Aorta (tissue), 5 donors: ENCODE measurements at regions not wholly inside any gene's neighbourhood (a gene's known extent, or its start where the extent isn't known, plus 50 kb on each side); places are given as distances from the start of the nearest gene placed in this dataset.

ENCODE experiments used
- ATAC-seq: fragments of 200-7000 bp; cut with Tn5 transposase; one replicate; pipeline ENCODE4 v1.9.1; 2022; ENCODE audit warnings: moderate library complexity; ENCODE audit not compliant: low FRiP score
- DNase-seq, 2 donors: peaks; one replicate each; pipeline ENCODE4 v3.0.0-alpha.2; 2020
- H3K27ac ChIP-seq, 2 donors: one replicate each; pipeline ENCODE4 v1.5.1; 2013; ENCODE audit warnings: low read length in 2 of 2, mild to moderate bottlenecking in 2 of 2, moderate library complexity in 2 of 2, control low read depth in 1 of 2, inconsistent platforms in 1 of 2, low read depth in 1 of 2
- H3K27me3 ChIP-seq, 2 donors: one replicate each; pipeline ENCODE4 v1.6.1; 2013; ENCODE audit warnings: control low read depth in 1 of 2, low read length in 1 of 2, mild to moderate bottlenecking in 1 of 2, moderate library complexity in 1 of 2; ENCODE audit not compliant: insufficient read depth in 2 of 2, control insufficient read depth in 1 of 2
- H3K36me3 ChIP-seq, 2 donors: one replicate each; pipeline ENCODE4 v1.6.1; 2013; ENCODE audit warnings: control low read depth in 1 of 2, low read length in 1 of 2, mild to moderate bottlenecking in 1 of 2; ENCODE audit not compliant: insufficient read depth in 2 of 2, control insufficient read depth in 1 of 2
- H3K4me1 ChIP-seq, 2 donors: one replicate each; pipeline ENCODE4 v1.6.1; 2013; ENCODE audit warnings: low read length in 2 of 2, control low read depth in 1 of 2, mild to moderate bottlenecking in 1 of 2, moderate library complexity in 1 of 2; ENCODE audit not compliant: insufficient read depth in 2 of 2, control insufficient read depth in 1 of 2
- H3K4me3 ChIP-seq, 2 donors: one replicate each; pipeline ENCODE4 v1.5.1; 2013; ENCODE audit warnings: low read length in 2 of 2, control low read depth in 1 of 2, mild to moderate bottlenecking in 1 of 2
- H3K9me3 ChIP-seq: one replicate; pipeline ENCODE4 v1.6.1; 2013; ENCODE audit warnings: mild to moderate bottlenecking, low read length; ENCODE audit not compliant: control insufficient read depth
- WGBS, 2 donors: extraction: QIAGEN DNeasy Blood & Tissue Kit; methylation state at CpG; one replicate each; pipeline ENCODE4 v1.1.7; 2013; 5-methylcytosine and 5-hydroxymethylcytosine counted together
- intact Hi-C, 2 donors: fragments of 100-400 bp; cut with DNase I; formaldehyde crosslinking; loops; one replicate each; pipeline versions ENCODE4 v1.14.2 to v1.15.0; 2022
- donor health status: healthy with polysubstance abuse.
- donor health status: Bipolar disorder and iron deficiency.
- donor health status: DM: no; HTN: no; CAD: no.
- donor health status: DM: no; HTN: no; CAD: no.
- donor health status: DM: yes; HTN: yes; CAD: no.

GRCh38 chr16:89027281-89027680 is 50.3 kb upstream of the CBFA2T3 start:
- H3K36me3 ChIP-seq, result no peaks in the 10 kb centered on the region
- WGBS, 2 donors, result 71 to 86% methylated on average over 1 of the region's 1 CpG
- DNase-seq, result no peak
- no peak overlapping the region for H3K4me3 ChIP-seq
- ATAC-seq, result no peak
- H3K27me3 ChIP-seq, result no peaks in the 10 kb centered on the region
- intact Hi-C loops, result no loop called here
- peaks cover 7% of the 10 kb centered on the region for H3K9me3 ChIP-seq
- no peak overlapping the region for H3K27ac ChIP-seq
- H3K4me1 ChIP-seq, result no peaks in the 10 kb centered on the region

GRCh38 chr16:89031715-89032659 is 55.0 kb upstream of the CBFA2T3 start:
- Histone ChIP-seq H3K27ac (no peak overlapping the region), H3K27me3 (no peaks in the 10 kb centered on the region), H3K4me1 (no peaks in the 10 kb centered on the region), H3K36me3 (no peaks in the 10 kb centered on the region), H3K9me3 (no peaks in the 10 kb centered on the region), H3K4me3 (no peak overlapping the region)
- peak; percentile 48 to 79 for DNase-seq
- peak; percentile 38 for ATAC-seq
- intact Hi-C loops, result no loop called here
- WGBS, 2 donors, result 81 to 82% methylated on average over 24 of the region's 24 CpGs

GRCh38 chr16:89033304-89033703 is 56.3 kb upstream of the CBFA2T3 start:
- Histone ChIP-seq H3K36me3 (no peaks in the 10 kb centered on the region), H3K9me3 (no peaks in the 10 kb centered on the region), H3K4me3 (no peak overlapping the region), H3K27ac (no peak overlapping the region), H3K4me1 (no peaks in the 10 kb centered on the region), H3K27me3 (no peaks in the 10 kb centered on the region)
- intact Hi-C loops, result no loop called here
- 77 to 78% methylated on average over 10 of the region's 10 CpGs for WGBS, 2 donors
- ATAC-seq, result no peak
- DNase-seq, result peak; percentile 19 to 37

- DNase-seq (peak; percentile 31 to 46), ATAC-seq (no peak)
- 83 to 87% methylated on average over 31 of the region's 31 CpGs for WGBS, 2 donors
- Histone ChIP-seq H3K4me1 (no peaks in the 10 kb centered on the region), H3K27me3 (no peaks in the 10 kb centered on the region), H3K4me3 (no peak overlapping the region), H3K36me3 (no peaks in the 10 kb centered on the region), H3K9me3 (no peaks in the 10 kb centered on the region), H3K27ac (no peak overlapping the region)
- intact Hi-C loops, result no loop called here
These were observed 57.0 kb upstream of the CBFA2T3 start for GRCh38 chr16:89033796-89034572.

- Histone ChIP-seq H3K27ac (no peak overlapping the region), H3K27me3 (no peaks in the 10 kb centered on the region), H3K4me3 (no peak overlapping the region), H3K4me1 (no peaks in the 10 kb centered on the region), H3K36me3 (no peaks in the 10 kb centered on the region), H3K9me3 (no peaks in the 10 kb centered on the region)
- 44 to 46% methylated on average over 9 to 10 of the region's 10 CpGs for WGBS, 2 donors
- intact Hi-C loops, result no loop called here
- ATAC-seq (no peak), DNase-seq (no peak)
These were observed 57.6 kb upstream of the CBFA2T3 start for GRCh38 chr16:89034573-89034961.

GRCh38 chr16:89034971-89035668 is 58.1 kb upstream of the CBFA2T3 start:
- H3K27me3 ChIP-seq, result no peaks in the 10 kb centered on the region
- no peaks in the 10 kb centered on the region for H3K9me3 ChIP-seq
- H3K4me3 ChIP-seq, result no peak overlapping the region
- WGBS, 2 donors, result 39 to 44% methylated on average over 23 of the region's 23 CpGs
- intact Hi-C loops, result no loop called here
- H3K4me1 ChIP-seq, result no peaks in the 10 kb centered on the region
- ATAC-seq (no peak), DNase-seq (peak; percentile 35 to 38)
- no peaks in the 10 kb centered on the region for H3K36me3 ChIP-seq
- no peak overlapping the region for H3K27ac ChIP-seq

GRCh38 chr16:89035669-89036570 is 57.7 kb upstream of the ACSF3 start:
- Histone ChIP-seq H3K9me3 (no peaks in the 10 kb centered on the region), H3K36me3 (no peaks in the 10 kb centered on the region), H3K27ac (no peak overlapping the region), H3K4me3 (no peak overlapping the region), H3K27me3 (no peaks in the 10 kb centered on the region), H3K4me1 (no peaks in the 10 kb centered on the region)
- intact Hi-C loops, result no loop called here
- peak; percentile 29 to 63 for DNase-seq
- 65 to 69% methylated on average over 18 to 22 of the region's 22 CpGs for WGBS, 2 donors
- ATAC-seq, result no peak

GRCh38 chr16:89036776-89037175 is 56.9 kb upstream of the ACSF3 start:
- Histone ChIP-seq H3K9me3 (no peaks in the 10 kb centered on the region), H3K36me3 (no peaks in the 10 kb centered on the region), H3K27me3 (no peaks in the 10 kb centered on the region), H3K27ac (no peak overlapping the region), H3K4me1 (no peaks in the 10 kb centered on the region), H3K4me3 (no peak overlapping the region)
- intact Hi-C loops, result no loop called here
- ATAC-seq (no peak), DNase-seq (peak; percentile 26 to 48)
- 84 to 85% methylated on average over 15 of the region's 15 CpGs for WGBS, 2 donors
